Right atrium auricular region (tissue), 2 donors: ENCODE measurements at regions not wholly inside any gene's neighbourhood (a gene's known extent, or its start where the extent isn't known, plus 50 kb on each side); places are given as distances from the start of the nearest gene placed in this dataset.

ENCODE experiments used
- DNase-seq: peaks from one replicate; pipeline ENCODE4 v3.0.0-alpha.2; 2019; ENCODE audit warnings: low spot score
- H3K27ac ChIP-seq, 2 donors: fragments of 200-600 bp; sonication (generic); 1 replicate in 1 of 2; 2 replicates in 1 of 2; pipeline ENCODE4 v1.5.1; 2016 to 2019
- H3K27me3 ChIP-seq, 2 donors: fragments of 200-600 bp; sonication (generic); one replicate each; pipeline versions ENCODE4 v1.5.1 to v1.6.0; 2017 to 2019
- H3K36me3 ChIP-seq: fragments of 200-600 bp; sonication (generic); one replicate; pipeline ENCODE4 v1.5.1; 2016
- H3K4me1 ChIP-seq, 2 donors: fragments of 200-600 bp; sonication (generic); one replicate each; pipeline versions ENCODE4 v1.5.1 to v1.6.0; 2017 to 2019
- H3K4me3 ChIP-seq, 2 donors: fragments of 200-600 bp; sonication (generic); 1 replicate in 1 of 2; 2 replicates in 1 of 2; pipeline ENCODE4 v1.5.1; 2017 to 2019; ENCODE audit warnings: mild to moderate bottlenecking in 1 of 2, moderate library complexity in 1 of 2
- H3K9me3 ChIP-seq, 2 donors: fragments of 200-600 bp; sonication (generic); one replicate each; pipeline ENCODE4 v1.5.1; 2019
- TF ChIP-seq, protein P1 (sequence below), 2 donors: fragments of 200-600 bp; sonication (generic); IDR thresholded peaks; one replicate each; pipeline ENCODE4 v1.5.1; 2019; ENCODE audit warnings: antibody characterized with exemption in 2 of 2

GRCh38 chr14:31971612-31972011, 105.5 kb upstream of the ARHGAP5 start:
- no peaks in the 10 kb centered on the region for H3K27me3 ChIP-seq
- H3K9me3 ChIP-seq = peaks cover 7 to 22% of the 10 kb centered on the region in 2 donors
- no peak overlapping the region for H3K4me3 ChIP-seq
- H3K4me1 ChIP-seq = peaks cover 0 to 25% of the 10 kb centered on the region in 2 donors
- TF ChIP-seq, protein P1, sequence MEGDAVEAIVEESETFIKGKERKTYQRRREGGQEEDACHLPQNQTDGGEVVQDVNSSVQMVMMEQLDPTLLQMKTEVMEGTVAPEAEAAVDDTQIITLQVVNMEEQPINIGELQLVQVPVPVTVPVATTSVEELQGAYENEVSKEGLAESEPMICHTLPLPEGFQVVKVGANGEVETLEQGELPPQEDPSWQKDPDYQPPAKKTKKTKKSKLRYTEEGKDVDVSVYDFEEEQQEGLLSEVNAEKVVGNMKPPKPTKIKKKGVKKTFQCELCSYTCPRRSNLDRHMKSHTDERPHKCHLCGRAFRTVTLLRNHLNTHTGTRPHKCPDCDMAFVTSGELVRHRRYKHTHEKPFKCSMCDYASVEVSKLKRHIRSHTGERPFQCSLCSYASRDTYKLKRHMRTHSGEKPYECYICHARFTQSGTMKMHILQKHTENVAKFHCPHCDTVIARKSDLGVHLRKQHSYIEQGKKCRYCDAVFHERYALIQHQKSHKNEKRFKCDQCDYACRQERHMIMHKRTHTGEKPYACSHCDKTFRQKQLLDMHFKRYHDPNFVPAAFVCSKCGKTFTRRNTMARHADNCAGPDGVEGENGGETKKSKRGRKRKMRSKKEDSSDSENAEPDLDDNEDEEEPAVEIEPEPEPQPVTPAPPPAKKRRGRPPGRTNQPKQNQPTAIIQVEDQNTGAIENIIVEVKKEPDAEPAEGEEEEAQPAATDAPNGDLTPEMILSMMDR (IDR thresholded peaks at IDR 0.05) = no peak
- H3K27ac ChIP-seq = no peak overlapping the region
- H3K36me3 ChIP-seq = no peaks in the 10 kb centered on the region
- no peak for DNase-seq

DNA sequence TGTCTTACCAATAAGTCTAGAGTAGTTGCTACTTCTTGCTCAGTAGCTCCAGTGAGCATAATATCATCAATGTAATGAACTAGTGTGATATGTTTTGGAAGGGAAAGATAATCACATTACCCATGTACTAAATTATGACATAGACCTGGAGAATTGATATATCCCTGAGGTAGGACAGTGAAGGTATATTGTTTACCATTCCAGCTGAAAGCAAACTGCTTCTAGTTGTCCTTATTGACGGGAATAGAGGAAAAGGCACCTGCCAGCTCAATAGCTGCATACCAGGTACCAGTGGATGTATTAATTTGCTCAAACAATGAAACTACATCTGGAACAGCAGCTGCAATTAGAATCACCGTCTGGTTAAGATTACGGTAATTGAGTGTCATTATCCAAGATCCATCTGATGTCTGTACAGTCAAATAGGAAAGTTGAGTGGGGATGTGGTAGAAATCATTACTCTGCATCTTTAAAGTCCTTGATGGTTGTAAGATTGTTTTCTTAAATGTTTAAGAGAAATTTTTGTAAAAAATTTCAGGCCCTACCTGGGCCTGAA, 100.0 kb upstream of the ARHGAP5 start:
- Histone ChIP-seq H3K4me3 (no peak overlapping the region), H3K27ac (no peak overlapping the region), H3K27me3 (no peaks in the 10 kb centered on the region), H3K36me3 (no peaks in the 10 kb centered on the region), H3K4me1 (peaks cover 0 to 3% of the 10 kb centered on the region in 2 donors), H3K9me3 (peaks cover 7 to 14% of the 10 kb centered on the region in 2 donors)
- TF ChIP-seq, protein P1 (IDR thresholded peaks at IDR 0.05) = no peak
- no peak for DNase-seq

GRCh38 chr14:31978423-31978822, 98.7 kb upstream of the ARHGAP5 start:
- no peaks in the 10 kb centered on the region for H3K36me3 ChIP-seq
- peaks cover 0 to 3% of the 10 kb centered on the region in 2 donors for H3K4me1 ChIP-seq
- peak overlapping the region in 1 of 2 donors; percentile 47 for H3K27ac ChIP-seq
- TF ChIP-seq, protein P1 (IDR thresholded peaks at IDR 0.05) = no peak
- DNase-seq = no peak
- H3K9me3 ChIP-seq = peaks cover 7 to 27% of the 10 kb centered on the region in 2 donors
- H3K27me3 ChIP-seq = no peaks in the 10 kb centered on the region
- no peak overlapping the region for H3K4me3 ChIP-seq

- Histone ChIP-seq H3K9me3 (peaks cover 0 to 31% of the 10 kb centered on the region in 2 donors), H3K4me3 (no peak overlapping the region), H3K36me3 (no peaks in the 10 kb centered on the region), H3K27ac (no peak overlapping the region), H3K4me1 (peaks cover 0 to 3% of the 10 kb centered on the region in 2 donors), H3K27me3 (no peaks in the 10 kb centered on the region)
- TF ChIP-seq, protein P1 (IDR thresholded peaks at IDR 0.05) = no peak
- DNase-seq = no peak
Measured at GRCh38 chr14:31982642-31983041, 94.5 kb upstream of the ARHGAP5 start.

DNA sequence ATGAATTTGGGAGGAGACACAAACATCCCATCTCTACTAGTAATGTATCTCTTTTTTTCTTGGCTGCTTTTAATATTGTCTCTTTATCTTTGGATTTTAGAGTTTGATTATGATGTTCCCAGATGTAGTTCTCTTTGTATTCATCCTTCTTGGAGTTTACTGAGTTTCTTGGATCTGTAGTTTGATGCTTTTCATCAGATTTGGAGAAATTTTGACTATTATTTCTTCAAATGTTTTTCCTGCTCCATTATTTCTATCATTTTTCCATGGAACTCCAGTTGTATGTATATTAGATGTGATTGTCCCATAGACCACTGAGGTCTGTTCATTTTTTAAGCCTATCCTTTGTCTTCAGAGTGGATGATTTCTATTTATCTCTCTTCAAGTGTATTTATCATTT, 90.7 kb upstream of the ARHGAP5 start:
- H3K4me1 ChIP-seq = peaks cover 0 to 12% of the 10 kb centered on the region in 2 donors
- no peaks in the 10 kb centered on the region for H3K27me3 ChIP-seq
- TF ChIP-seq, protein P1 (IDR thresholded peaks at IDR 0.05) = no peak
- no peak overlapping the region for H3K4me3 ChIP-seq
- no peak overlapping the region for H3K27ac ChIP-seq
- DNase-seq = no peak
- no peaks in the 10 kb centered on the region for H3K36me3 ChIP-seq
- peaks cover 0 to 31% of the 10 kb centered on the region in 2 donors for H3K9me3 ChIP-seq

- peaks cover 0 to 23% of the 10 kb centered on the region in 2 donors for H3K9me3 ChIP-seq
- peak overlapping the region in 1 of 2 donors; percentile 30 for H3K27ac ChIP-seq
- no peak for DNase-seq
- no peak overlapping the region for H3K4me3 ChIP-seq
- no peaks in the 10 kb centered on the region for H3K27me3 ChIP-seq
- TF ChIP-seq, protein P1 (IDR thresholded peaks at IDR 0.05) = no peak
- peaks cover 0 to 18% of the 10 kb centered on the region in 2 donors for H3K4me1 ChIP-seq
- H3K36me3 ChIP-seq = no peaks in the 10 kb centered on the region
Measured at GRCh38 chr14:31987721-31988120, 89.4 kb upstream of the ARHGAP5 start.
